ENCODE measurements at regions not wholly inside any gene's neighbourhood (a gene's known extent, or its start where the extent isn't known, plus 50 kb on each side); places are given as distances from the start of the nearest gene placed in this dataset.

GRCh38 chr5:174972291-174972690, 247.9 kb downstream of the MSX2 start:
- no peak overlapping the region for H3K4me3 ChIP-seq (ENCODE audit: low read depth, low read length)
- H3K9me3 ChIP-seq (ENCODE audit: control insufficient read depth, low read length) = no peaks in the 10 kb centered on the region
- no peaks in the 10 kb centered on the region for H3K36me3 ChIP-seq (ENCODE audit: control insufficient read depth, insufficient read depth, low read length)
- no peak for TF ChIP-seq CTCF (IDR thresholded peaks at IDR 0.05)
- no peaks in the 10 kb centered on the region for H3K27me3 ChIP-seq (ENCODE audit: control insufficient read depth, insufficient read depth, low read length)
- no peak overlapping the region for H3K4me2 ChIP-seq (ENCODE audit: low read length)
- no peak overlapping the region for H2AFZ ChIP-seq
- H3K79me2 ChIP-seq = no peaks in the 10 kb centered on the region
- no peaks in the 10 kb centered on the region for H3K4me1 ChIP-seq
- H3K9ac ChIP-seq = no peak overlapping the region
- H3K27ac ChIP-seq = no peak overlapping the region

GRCh38 chr5:174971210-174971609, 246.8 kb downstream of the MSX2 start:
- no peaks in the 10 kb centered on the region for H3K9me3 ChIP-seq (ENCODE audit: control insufficient read depth, low read length)
- no peaks in the 10 kb centered on the region for H3K27me3 ChIP-seq (ENCODE audit: control insufficient read depth, insufficient read depth, low read length)
- H2AFZ ChIP-seq = no peak overlapping the region
- H3K27ac ChIP-seq = no peak overlapping the region
- no peak overlapping the region for H3K4me2 ChIP-seq (ENCODE audit: low read length)
- H3K4me3 ChIP-seq (ENCODE audit: low read depth, low read length) = no peak overlapping the region
- TF ChIP-seq CTCF (IDR thresholded peaks at IDR 0.05) = no peak
- no peak overlapping the region for H3K9ac ChIP-seq
- H3K79me2 ChIP-seq = no peaks in the 10 kb centered on the region
- no peaks in the 10 kb centered on the region for H3K36me3 ChIP-seq (ENCODE audit: control insufficient read depth, insufficient read depth, low read length)
- H3K4me1 ChIP-seq = no peaks in the 10 kb centered on the region

- no peak overlapping the region for H3K9ac ChIP-seq
- no peak for TF ChIP-seq CTCF (IDR thresholded peaks at IDR 0.05)
These were observed 246.1 kb downstream of the MSX2 start for GRCh38 chr5:174970502-174970901.

GRCh38 chr5:174953871-174954270, 229.5 kb downstream of the MSX2 start:
- Histone ChIP-seq H3K36me3 (ENCODE audit: control insufficient read depth, insufficient read depth, low read length) (no peaks in the 10 kb centered on the region), H3K9ac (no peak overlapping the region), H3K4me3 (ENCODE audit: low read depth, low read length) (no peak overlapping the region), H3K4me2 (ENCODE audit: low read length) (no peak overlapping the region), H2AFZ (no peak overlapping the region), H3K9me3 (ENCODE audit: control insufficient read depth, low read length) (no peaks in the 10 kb centered on the region), H3K79me2 (no peaks in the 10 kb centered on the region), H3K4me1 (no peaks in the 10 kb centered on the region), H3K27me3 (ENCODE audit: control insufficient read depth, insufficient read depth, low read length) (no peaks in the 10 kb centered on the region), H3K27ac (no peak overlapping the region)
- TF ChIP-seq CTCF (IDR thresholded peaks at IDR 0.05) = no peak

More at GRCh38 chr5:174970502-174970901, 246.1 kb downstream of the MSX2 start:
- no peaks in the 10 kb centered on the region for H3K9me3 ChIP-seq (ENCODE audit: control insufficient read depth, low read length)
- no peak overlapping the region for H3K27ac ChIP-seq
- no peaks in the 10 kb centered on the region for H3K27me3 ChIP-seq (ENCODE audit: control insufficient read depth, insufficient read depth, low read length)
- no peak overlapping the region for H2AFZ ChIP-seq
- H3K4me1 ChIP-seq = no peaks in the 10 kb centered on the region
- H3K4me2 ChIP-seq (ENCODE audit: low read length) = no peak overlapping the region
- no peaks in the 10 kb centered on the region for H3K79me2 ChIP-seq
- no peak overlapping the region for H3K4me3 ChIP-seq (ENCODE audit: low read depth, low read length)
- no peaks in the 10 kb centered on the region for H3K36me3 ChIP-seq (ENCODE audit: control insufficient read depth, insufficient read depth, low read length)

DNA sequence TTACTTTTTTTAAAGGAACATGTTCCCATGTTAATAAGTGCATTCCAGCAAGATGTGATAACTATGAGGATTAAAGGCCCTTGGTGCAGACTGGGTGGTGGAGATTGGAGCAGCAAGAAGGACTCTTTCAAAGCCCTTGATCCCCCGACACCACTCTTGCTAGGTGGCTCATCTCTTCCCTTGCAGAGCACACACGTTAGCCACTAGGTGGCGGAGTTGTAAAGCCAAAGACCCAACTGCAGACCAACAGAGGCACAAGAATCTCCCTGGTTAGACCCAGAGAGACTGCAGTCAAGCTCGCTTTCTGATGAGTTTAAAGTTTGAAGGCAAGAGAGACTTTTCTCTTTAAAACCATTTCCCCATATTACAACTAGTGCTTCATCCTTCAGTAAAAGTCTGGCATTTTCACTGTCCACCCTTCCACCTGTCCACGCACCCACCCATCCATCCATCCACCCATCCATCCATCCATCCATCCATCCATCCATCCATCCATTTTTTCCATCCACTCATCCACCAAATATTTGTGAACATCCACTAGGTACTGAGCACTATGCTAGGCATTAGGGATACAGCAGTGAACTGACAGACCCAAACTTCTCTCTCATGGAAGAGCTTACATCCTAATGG, 226.9 kb downstream of the MSX2 start:
- peak; percentile 89 for TF ChIP-seq CTCF (IDR thresholded peaks at IDR 0.05)

More for the DNA sequence above, 226.9 kb downstream of the MSX2 start:
- Histone ChIP-seq H3K4me2 (ENCODE audit: low read length) (no peak overlapping the region), H3K4me1 (no peaks in the 10 kb centered on the region), H3K27ac (no peak overlapping the region), H2AFZ (no peak overlapping the region), H3K9me3 (ENCODE audit: control insufficient read depth, low read length) (no peaks in the 10 kb centered on the region), H3K4me3 (ENCODE audit: low read depth, low read length) (no peak overlapping the region), H3K36me3 (ENCODE audit: control insufficient read depth, insufficient read depth, low read length) (no peaks in the 10 kb centered on the region), H3K9ac (no peak overlapping the region), H3K27me3 (ENCODE audit: control insufficient read depth, insufficient read depth, low read length) (no peaks in the 10 kb centered on the region), H3K79me2 (no peaks in the 10 kb centered on the region)

Measured in parathyroid adenoma (tissue), 2 donors.